ENCODE measurements at regions not wholly inside any gene's neighbourhood (a gene's known extent, or its start where the extent isn't known, plus 50 kb on each side); places are given as distances from the start of the nearest gene placed in this dataset.
"Not testable (repeated sequence)": the region's sequence is repeated elsewhere in the genome, so short reads cannot be mapped to it uniquely, and the experiment has no call there.

DNA sequence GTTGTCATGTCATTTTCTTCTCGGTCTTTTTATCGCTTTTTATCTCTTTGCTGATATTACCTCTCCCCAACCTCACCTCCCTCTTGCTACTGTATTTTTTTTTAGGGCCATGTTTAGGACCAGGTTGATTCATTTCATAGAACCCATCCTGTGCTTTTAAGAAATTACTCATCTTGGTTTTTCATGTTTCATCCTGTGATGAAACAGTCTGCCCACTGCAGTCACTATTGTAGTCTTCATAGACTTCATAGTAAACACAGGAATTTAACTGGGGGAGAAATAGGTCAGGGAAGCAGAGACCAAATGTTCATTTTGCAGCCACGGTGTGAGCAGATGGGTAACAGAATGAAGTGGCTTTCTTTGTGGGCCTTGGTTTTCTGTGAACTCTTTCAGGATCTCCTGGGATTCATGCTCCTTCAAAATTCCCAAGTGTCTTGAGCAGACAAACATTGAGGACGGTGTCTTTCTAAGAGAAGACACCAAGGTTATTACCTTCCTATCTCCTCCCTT, 161.8 kb downstream of the NAA11 start:
- DNase-seq (ENCODE audit: extremely low spot score) = no peak
- TF ChIP-seq, protein P1, sequence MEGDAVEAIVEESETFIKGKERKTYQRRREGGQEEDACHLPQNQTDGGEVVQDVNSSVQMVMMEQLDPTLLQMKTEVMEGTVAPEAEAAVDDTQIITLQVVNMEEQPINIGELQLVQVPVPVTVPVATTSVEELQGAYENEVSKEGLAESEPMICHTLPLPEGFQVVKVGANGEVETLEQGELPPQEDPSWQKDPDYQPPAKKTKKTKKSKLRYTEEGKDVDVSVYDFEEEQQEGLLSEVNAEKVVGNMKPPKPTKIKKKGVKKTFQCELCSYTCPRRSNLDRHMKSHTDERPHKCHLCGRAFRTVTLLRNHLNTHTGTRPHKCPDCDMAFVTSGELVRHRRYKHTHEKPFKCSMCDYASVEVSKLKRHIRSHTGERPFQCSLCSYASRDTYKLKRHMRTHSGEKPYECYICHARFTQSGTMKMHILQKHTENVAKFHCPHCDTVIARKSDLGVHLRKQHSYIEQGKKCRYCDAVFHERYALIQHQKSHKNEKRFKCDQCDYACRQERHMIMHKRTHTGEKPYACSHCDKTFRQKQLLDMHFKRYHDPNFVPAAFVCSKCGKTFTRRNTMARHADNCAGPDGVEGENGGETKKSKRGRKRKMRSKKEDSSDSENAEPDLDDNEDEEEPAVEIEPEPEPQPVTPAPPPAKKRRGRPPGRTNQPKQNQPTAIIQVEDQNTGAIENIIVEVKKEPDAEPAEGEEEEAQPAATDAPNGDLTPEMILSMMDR (IDR thresholded peaks at IDR 0.05; ENCODE audit: control extremely low read depth, extremely low read depth, low read depth, missing control alignments) = no peak
- ChIA-PET CTCF (interaction anchor here (0.9 to 1.4 kb wide), 2 partner anchors 10 to 19 kb away, joined by 3 read pairs; no protein-coding TSS in a partner anchor), POLR2A (no interaction called here)

DNA sequence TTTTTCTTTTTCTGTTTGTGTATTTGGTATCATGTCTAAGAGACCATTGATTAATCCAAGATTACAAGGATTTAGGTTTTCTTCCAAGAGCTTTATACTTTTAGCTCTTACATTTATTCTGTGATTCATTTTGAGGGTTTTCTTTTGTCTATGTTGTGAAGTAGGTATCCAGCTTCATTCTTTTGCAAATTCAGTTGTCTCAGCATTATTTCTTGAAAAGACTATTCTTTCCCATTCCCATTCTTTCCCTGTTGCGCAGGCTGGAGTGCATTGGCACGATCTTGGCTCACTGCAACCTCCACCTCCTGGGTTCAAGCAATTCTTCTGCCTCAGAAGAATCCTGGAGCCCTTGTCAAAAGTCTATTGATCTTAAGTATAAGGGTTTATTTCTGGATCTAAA, 164.9 kb downstream of the NAA11 start:
- TF ChIP-seq, protein P1 (IDR thresholded peaks at IDR 0.05; ENCODE audit: control extremely low read depth, extremely low read depth, low read depth, missing control alignments) = no peak
- POLR2A ChIA-PET = no interaction called here
- CTCF ChIA-PET = no interaction called here
- DNase-seq (ENCODE audit: extremely low spot score) = no peak

DNA sequence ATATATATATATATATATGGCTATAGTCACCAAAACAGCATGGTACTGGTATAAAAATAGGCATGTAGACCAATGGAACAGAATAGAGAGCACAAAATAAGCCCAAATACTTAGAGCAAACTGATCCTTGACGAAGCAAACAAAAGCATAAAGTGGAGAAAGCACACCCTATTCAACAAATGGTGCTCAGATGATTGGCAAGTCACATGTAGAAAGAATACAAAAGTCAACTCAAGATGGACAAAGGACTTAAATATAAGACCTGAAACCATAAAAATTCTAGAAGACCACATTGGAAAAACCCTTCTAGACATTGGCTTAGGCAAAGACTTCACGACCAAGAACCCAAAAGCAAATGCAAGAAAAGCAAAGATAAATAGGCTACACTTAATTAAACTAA, 167.2 kb downstream of the NAA11 start:
- DNase-seq (ENCODE audit: extremely low spot score); CTCF ChIA-PET; POLR2A ChIA-PET: not testable (repeated sequence)

DNA sequence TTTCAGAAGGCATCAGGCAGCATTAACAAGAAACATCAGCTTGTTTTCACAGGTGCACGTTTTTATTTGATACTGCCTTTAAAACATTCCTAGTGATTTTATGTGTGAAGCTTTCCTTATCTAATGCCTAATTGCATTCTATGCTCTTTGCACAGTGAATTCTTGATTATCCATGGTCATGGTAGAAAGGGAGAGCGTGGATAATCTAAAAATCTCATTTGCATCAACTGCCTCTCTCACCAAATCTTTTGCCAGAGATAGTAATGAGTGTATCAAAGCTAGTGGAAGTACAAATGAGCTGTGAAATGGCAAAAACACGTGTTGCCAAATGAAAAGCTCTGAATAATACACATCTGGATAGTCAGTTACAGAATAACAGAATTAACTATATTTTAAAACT, 170.5 kb downstream of the NAA11 start:
- DNase-seq (ENCODE audit: extremely low spot score) = no peak
- ChIA-PET CTCF (interaction anchor here (0.8 to 2.1 kb wide), 2 partner anchors 10 to 64 kb away, joined by 3 to 6 read pairs; no protein-coding TSS in a partner anchor), POLR2A (no interaction called here)
- TF ChIP-seq, protein P1 (IDR thresholded peaks at IDR 0.05; ENCODE audit: control extremely low read depth, extremely low read depth, low read depth, missing control alignments) = no peak

DNA sequence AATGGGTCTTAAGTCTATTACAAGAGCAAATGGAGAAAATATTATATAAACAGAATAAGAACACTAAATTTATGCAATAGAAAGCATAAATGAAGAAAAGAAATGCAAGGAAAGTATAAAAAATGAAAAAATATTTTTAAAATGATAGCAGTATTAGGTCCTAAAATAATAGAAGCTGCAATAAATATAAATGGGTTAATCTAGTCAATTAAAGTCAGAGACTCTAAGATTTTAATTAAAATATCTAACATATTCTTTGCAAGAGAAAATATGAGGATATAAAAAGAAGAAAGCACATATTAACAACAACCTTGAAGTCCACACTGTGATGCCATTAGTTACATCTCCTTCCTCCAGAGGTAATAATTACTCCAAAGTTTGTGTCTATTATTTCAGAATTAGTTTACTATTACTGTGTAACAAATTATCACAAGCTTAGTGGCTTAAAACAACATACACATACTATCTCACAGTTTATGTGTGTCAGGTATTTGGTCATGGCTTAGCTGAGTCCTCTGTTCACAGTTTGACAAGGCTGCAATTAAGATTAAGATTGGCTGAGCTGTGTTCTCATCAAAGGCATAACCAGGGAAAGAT, 174.9 kb downstream of the NAA11 start:
- DNase-seq (ENCODE audit: extremely low spot score) = no peak
- CTCF ChIA-PET = no interaction called here
- TF ChIP-seq, protein P1 (IDR thresholded peaks at IDR 0.05; ENCODE audit: control extremely low read depth, extremely low read depth, low read depth, missing control alignments) = no peak
- POLR2A ChIA-PET = no interaction called here

DNA sequence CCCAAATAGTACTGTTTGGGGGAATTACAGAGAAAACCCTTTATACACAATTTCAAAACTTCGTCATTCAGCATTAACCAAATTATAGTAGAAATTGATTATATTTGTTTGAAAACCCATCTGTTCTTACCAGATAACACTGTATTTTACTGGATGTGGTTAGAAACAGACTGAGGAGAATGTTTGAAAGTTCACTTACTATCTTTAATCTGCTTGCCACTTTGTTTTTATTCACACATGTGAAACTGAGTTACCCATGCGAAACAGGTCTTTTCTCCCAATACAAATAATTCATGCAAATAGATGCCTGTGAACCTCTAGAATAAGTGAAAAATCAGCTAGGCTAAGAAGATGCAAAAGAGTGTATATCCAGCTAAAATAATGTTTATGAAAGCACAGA, 177.5 kb downstream of the NAA11 start:
- DNase-seq (ENCODE audit: extremely low spot score) = no peak
- ChIA-PET CTCF (no interaction called here), POLR2A (no interaction called here)
- TF ChIP-seq, protein P1 (IDR thresholded peaks at IDR 0.05; ENCODE audit: control extremely low read depth, extremely low read depth, low read depth, missing control alignments) = no peak

DNA sequence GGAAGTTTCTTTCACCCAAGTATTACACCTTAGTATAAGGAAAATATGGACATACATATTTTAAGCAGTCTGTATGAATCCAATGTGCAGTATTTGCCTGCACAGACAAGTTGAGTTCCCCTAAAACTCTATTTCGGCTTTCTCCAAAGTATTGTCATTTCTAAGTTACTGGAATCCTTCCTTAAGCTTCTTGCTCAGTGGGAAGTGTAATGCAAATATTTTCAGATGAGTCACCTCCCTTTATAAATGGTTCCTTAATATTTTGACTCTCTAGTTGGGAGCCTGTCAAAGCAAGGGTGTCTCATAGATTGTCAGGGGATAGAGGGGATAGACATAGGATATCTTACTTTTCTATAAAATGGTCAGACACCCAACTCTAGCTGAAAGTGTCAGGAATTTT, 178.6 kb downstream of the NAA11 start:
- ChIA-PET CTCF (no interaction called here), POLR2A (no interaction called here)
- TF ChIP-seq, protein P1 (IDR thresholded peaks at IDR 0.05; ENCODE audit: control extremely low read depth, extremely low read depth, low read depth, missing control alignments) = no peak
- no peak for DNase-seq (ENCODE audit: extremely low spot score)
